Glutamatergic neuron (in vitro differentiated cells): ENCODE measurements at regions not wholly inside any gene's neighbourhood (a gene's known extent, or its start where the extent isn't known, plus 50 kb on each side); places are given as distances from the start of the nearest gene placed in this dataset.

Experiments used
- DNase-seq: peaks from one replicate; pipeline ENCODE4 v3.0.0; 2022
- H3K27ac Mint-ChIP-seq: one replicate; pipeline ENCODE4 v1.8.0; 2020; ENCODE audit warnings: mild to moderate bottlenecking, mixed read lengths, inconsistent platforms; ENCODE audit not compliant: unreplicated experiment
- H3K27me3 Mint-ChIP-seq: one replicate; pipeline ENCODE4 v1.8.0; 2020; ENCODE audit warnings: mild to moderate bottlenecking, moderate library complexity, mixed read lengths, inconsistent platforms; ENCODE audit not compliant: unreplicated experiment
- H3K36me3 Mint-ChIP-seq: one replicate; pipeline ENCODE4 v1.8.0; 2020; ENCODE audit warnings: mild to moderate bottlenecking, mixed read lengths, inconsistent platforms; ENCODE audit not compliant: unreplicated experiment
- H3K4me1 Mint-ChIP-seq: one replicate; pipeline ENCODE4 v1.8.0; 2020; ENCODE audit warnings: mild to moderate bottlenecking, low read depth, mixed read lengths, inconsistent platforms; ENCODE audit not compliant: unreplicated experiment
- H3K4me3 Mint-ChIP-seq: one replicate; pipeline ENCODE4 v1.8.0; 2020; ENCODE audit warnings: mild to moderate bottlenecking, mixed read lengths, inconsistent platforms; ENCODE audit not compliant: unreplicated experiment
- H3K9me3 Mint-ChIP-seq: one replicate; pipeline ENCODE4 v1.8.0; 2020; ENCODE audit warnings: mild to moderate bottlenecking, moderate library complexity, mixed read lengths, inconsistent platforms; ENCODE audit not compliant: unreplicated experiment
- TF ChIP-seq, protein P1 (sequence below): fragments of 200-600 bp; sonication (generic); IDR thresholded peaks from one replicate; pipeline ENCODE4 v1.5.0; 2021; ENCODE audit not compliant: partially characterized antibody, unreplicated experiment

DNA sequence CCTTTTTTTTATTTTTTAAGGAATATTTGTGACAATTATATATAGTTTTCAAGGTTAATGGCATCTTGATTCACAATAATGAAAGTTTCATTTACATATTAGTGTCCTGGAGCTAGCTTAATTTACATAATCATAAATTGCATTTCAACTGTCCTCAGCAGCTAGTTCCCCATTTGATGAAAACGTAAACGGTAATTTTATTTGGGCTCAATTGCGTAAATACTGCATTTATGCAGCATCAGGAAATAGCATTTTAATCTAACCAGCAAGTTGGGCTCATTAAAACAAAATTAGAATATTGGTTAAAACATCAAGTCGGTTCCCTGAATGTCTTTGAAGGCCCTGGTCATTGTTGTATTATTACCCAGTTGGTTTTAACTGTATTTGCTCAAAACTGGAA is 136.8 kb upstream of the CDH5 start:
- Mint-ChIP-seq H3K4me3 (no peak overlapping the region), H3K9me3 (peaks cover 5% of the 10 kb centered on the region), H3K4me1 (no peaks in the 10 kb centered on the region)

DNA sequence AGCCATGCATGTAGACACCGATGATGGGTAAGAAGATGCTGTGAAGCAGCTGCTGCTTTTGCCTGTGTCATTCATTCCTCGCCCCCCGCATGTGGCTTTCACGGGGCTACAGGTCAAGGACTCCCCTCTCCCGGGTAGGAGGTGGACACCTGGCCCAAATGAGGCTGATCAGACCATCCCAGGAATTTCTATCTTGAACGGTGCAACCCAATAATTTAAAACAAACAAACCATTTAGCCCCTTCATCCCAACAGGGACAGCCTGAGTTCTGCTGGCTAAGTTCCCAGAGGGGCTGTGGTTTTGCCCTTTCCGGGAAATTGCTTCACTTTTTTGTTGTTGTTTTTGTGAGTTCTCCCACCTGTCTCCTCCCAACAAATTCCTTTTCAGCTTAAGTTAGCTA is 137.7 kb upstream of the CDH5 start:
- H3K27ac Mint-ChIP-seq = no peak overlapping the region
- no peaks in the 10 kb centered on the region for H3K36me3 Mint-ChIP-seq
- H3K4me1 Mint-ChIP-seq = no peaks in the 10 kb centered on the region
- peaks cover 6% of the 10 kb centered on the region for H3K27me3 Mint-ChIP-seq
- no peak for DNase-seq
- H3K4me3 Mint-ChIP-seq = no peak overlapping the region
- peaks cover 5% of the 10 kb centered on the region for H3K9me3 Mint-ChIP-seq
- TF ChIP-seq, protein P1, sequence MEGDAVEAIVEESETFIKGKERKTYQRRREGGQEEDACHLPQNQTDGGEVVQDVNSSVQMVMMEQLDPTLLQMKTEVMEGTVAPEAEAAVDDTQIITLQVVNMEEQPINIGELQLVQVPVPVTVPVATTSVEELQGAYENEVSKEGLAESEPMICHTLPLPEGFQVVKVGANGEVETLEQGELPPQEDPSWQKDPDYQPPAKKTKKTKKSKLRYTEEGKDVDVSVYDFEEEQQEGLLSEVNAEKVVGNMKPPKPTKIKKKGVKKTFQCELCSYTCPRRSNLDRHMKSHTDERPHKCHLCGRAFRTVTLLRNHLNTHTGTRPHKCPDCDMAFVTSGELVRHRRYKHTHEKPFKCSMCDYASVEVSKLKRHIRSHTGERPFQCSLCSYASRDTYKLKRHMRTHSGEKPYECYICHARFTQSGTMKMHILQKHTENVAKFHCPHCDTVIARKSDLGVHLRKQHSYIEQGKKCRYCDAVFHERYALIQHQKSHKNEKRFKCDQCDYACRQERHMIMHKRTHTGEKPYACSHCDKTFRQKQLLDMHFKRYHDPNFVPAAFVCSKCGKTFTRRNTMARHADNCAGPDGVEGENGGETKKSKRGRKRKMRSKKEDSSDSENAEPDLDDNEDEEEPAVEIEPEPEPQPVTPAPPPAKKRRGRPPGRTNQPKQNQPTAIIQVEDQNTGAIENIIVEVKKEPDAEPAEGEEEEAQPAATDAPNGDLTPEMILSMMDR = no peak

More for the DNA sequence above, 136.8 kb upstream of the CDH5 start:
- Mint-ChIP-seq H3K27me3 (peaks cover 6% of the 10 kb centered on the region), H3K27ac (no peak overlapping the region), H3K36me3 (no peaks in the 10 kb centered on the region)
- no peak for DNase-seq
- TF ChIP-seq, protein P1 = no peak

DNA sequence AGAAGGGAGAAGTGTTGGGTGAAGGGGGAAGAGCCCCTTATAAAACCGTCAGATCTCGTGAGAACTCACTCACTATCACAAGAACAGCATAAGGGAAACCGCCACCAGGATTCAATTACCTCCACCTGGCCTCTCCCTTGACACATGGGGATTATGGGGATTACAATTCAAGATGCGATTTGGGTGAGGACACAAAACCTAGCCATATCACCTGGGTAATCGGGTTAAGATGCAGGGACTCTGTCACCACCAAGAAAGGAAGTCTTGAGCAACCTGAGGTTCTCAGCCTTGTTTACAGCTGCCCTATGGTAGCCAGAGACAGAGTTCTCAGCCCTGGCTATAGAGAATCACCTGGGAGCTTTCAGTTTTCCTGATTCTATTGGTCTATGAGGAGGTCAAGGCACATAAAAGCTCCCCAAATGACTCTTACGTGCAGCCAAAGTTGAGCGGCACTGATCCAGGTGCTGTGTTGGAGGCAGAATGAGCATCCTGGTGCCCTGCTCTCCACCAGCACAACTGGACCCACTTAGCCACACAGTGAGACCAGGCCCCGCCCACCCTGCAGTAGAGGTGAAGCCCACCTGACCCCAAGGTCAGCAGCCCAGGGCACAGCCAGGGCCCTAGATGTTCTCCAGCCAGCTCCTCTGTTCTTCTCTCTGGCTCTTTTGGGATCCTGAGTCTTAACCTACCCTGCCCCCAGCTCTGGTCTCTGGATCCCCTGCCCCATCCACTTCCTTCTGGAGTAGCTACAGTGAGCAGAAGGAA is 138.5 kb upstream of the CDH5 start:
- Mint-ChIP-seq H3K9me3 (peaks cover 5% of the 10 kb centered on the region), H3K4me1 (peaks cover 2% of the 10 kb centered on the region), H3K36me3 (no peaks in the 10 kb centered on the region), H3K27me3 (peaks cover 6% of the 10 kb centered on the region), H3K4me3 (no peak overlapping the region), H3K27ac (no peak overlapping the region)
- DNase-seq = no peak
- TF ChIP-seq, protein P1 = no peak

DNA sequence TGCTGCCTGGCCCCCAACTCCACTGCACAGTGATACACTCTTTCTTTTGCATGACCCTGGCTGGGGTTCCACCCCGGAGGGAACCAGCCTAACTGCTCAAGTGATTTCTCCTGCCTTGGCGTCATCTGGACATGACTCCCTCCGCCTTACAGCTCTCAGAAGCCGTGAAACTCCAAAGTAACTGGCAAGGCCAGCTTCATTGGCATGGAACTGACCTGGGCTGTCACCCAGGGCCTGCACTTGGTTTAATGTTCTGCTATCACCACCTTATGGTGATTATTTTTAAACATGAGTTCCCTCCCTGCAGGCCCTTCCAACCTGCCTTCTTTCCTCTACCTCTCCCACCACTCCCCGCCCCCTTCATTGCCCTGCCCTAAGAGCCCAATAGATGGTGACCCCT is 139.7 kb upstream of the CDH5 start:
- H3K9me3 Mint-ChIP-seq = peaks cover 5% of the 10 kb centered on the region
- no peak overlapping the region for H3K4me3 Mint-ChIP-seq
- TF ChIP-seq, protein P1 = no peak
- H3K27ac Mint-ChIP-seq = no peak overlapping the region
- no peak for DNase-seq
- peaks cover 6% of the 10 kb centered on the region for H3K27me3 Mint-ChIP-seq
- H3K36me3 Mint-ChIP-seq = no peaks in the 10 kb centered on the region
- H3K4me1 Mint-ChIP-seq = peaks cover 2% of the 10 kb centered on the region

DNA sequence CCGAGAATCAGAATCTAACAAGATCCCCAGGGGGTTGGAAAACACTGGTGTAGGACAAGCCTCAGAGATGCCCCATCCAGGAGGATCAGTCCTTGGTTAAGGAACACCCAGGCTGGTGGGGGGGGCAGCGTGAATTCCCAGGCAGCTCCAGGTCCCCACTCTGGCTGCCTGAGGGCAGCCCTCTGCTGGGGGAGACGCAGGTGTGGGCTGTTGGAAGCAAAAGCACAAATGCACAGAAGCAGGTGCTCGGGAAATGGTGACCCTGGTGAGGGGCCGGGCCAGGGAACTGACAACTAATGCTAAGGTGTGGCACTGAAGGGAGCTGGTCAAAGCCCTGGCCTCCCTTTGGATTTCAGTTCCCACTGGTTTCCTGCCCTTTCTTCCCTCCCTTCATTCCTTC is 140.8 kb upstream of the CDH5 start:
- TF ChIP-seq, protein P1 = no peak
- no peaks in the 10 kb centered on the region for H3K36me3 Mint-ChIP-seq
- H3K4me1 Mint-ChIP-seq = peaks cover 2% of the 10 kb centered on the region
- peaks cover 5% of the 10 kb centered on the region for H3K9me3 Mint-ChIP-seq
- H3K27me3 Mint-ChIP-seq = peaks cover 4% of the 10 kb centered on the region
- no peak for DNase-seq
- no peak overlapping the region for H3K4me3 Mint-ChIP-seq
- no peak overlapping the region for H3K27ac Mint-ChIP-seq
